Stimulated activated CD4-positive, alpha-beta T cell treated with anti-CD3 and anti-CD28 coated beads, Interleukin-4, amount 100 ng/mL, for 24 hours (primary cell): ENCODE measurements at regions not wholly inside any gene's neighbourhood (a gene's known extent, or its start where the extent isn't known, plus 50 kb on each side); places are given as distances from the start of the nearest gene placed in this dataset.

Experiments used
- DNase-seq: peaks from one replicate; pipeline ENCODE4 v3.0.0-alpha.2; 2020

DNA sequence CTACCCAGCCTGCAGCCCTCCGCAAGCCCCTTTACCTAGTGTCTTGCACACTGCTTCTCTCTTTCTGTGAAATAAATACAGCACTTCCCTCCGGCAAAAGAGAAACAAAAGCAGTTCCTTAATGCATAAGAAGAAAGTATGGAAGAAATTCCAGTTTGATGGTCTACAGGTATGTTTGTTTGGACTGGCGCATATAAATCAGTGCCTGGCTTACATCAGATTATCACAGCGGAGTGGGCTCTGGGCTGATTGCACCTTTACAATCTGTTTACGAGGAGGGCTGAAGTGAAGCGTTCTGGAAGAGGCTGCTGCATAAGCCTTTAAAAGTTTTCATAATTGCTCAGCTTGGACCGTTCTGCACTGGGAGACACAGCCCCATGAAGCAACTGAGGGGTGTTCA, 153.5 kb upstream of the FOXF1 start:
- DNase-seq: no peak

DNA sequence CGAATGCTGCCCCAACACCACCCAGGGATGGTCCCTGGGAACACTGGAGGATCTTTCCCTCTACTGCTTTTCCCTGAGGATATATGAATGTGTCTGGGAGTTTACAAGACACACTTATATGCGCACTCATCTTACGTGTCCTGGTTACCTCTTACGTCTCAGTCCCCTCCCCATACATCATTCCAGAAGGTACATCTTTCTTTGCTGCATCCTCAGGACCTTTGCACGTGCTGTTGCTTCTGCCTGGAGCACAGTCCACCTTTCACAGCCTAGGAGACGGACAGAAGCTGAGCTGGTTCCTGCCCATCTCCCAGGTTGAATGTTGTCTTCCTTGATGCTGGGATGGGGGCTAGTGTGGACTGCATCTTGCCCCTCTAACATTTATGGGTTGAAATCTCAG, 153.0 kb upstream of the FOXF1 start:
- no peak for DNase-seq

DNA sequence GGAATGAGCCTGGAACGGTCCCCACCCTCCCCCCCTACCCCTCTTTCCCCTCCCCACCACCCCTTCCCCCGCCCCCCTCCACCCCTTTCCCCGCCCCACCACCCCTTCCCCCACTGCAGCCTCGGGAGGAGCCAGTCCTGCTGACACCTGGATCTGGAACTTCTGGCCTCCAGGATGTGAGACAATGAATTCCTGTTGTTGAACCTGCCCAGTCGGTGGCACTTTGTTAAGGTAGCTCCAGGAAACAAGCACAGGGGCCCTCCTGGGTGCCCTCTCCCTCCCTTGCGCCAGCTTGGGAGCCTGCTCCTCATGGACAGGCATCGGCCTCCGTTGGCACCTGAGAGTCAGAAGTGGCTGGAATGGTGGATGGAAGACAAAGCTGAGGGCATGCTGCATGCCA, 152.4 kb upstream of the FOXF1 start:
- no peak for DNase-seq

DNA sequence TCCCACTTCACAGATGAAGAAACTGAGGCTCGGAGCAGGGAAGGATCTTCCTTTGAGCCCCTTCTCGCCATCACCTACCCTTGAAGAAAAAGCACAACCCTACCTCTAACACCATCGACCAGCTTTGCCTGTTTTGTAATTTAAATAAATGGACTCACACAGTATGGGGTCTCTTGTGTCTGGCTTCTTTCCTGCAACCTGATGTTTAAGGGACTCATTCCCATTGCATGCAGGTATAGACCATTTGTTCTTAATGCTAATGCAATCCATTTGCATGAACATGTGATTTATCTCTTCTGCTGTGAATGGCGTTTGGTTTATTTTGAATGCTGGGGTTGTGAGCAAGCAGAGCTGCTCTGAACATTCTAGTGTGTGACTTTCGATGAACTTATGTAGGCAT, 150.8 kb upstream of the FOXF1 start:
- no peak for DNase-seq

DNA sequence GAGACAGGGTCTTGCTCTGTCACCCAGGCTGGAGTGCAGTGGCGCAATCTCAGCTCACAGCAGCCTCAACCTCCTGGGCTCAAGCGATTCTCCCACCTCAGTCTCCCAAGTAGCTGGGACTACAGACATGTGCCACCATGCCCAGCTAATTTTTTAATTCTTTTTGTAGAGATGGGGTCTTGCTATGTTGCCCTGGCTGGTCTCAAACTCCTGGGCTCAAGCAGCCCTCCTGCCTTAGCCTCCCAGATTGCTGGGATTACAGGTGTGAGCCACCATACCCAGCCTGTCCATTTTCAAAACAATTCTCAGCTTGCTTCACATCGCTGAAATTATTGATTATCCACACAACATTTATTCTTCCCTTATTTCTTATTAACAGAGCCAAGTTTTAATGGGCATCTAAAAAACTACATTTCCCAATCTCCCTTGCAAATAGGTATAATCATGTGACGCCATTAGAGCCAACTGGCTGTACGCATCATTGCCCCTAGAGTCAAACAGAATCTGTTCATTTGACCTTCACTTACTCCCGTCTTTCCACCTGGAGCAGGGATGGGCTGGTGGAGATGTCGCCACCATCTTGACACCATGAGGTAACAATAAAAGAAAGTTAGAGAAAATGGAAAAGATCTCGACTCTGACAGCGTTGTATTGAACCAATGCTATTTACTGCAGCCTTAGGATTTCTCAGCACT, 148.0 kb upstream of the FOXF1 start:
- DNase-seq: no peak

DNA sequence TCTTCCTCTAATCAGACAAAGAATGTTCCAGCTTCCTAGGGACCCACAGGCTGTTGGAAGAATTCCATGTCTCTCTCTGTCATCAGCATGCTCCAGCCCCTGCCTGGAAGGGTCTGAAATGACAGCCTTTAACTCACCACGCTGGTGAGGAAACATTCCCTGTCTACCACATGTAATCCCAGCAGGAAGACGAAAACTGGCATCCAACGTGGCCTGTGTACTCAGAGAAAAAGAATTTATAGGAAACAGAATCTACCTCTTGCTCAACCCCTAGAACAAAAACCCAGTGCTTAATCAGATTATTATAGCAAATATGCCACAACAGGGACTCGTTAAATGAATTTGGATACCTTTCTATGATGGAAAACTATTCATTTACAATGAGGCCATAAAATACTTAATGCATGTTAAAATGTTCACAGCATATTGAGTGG, 147.3 kb upstream of the FOXF1 start:
- DNase-seq: no peak

DNA sequence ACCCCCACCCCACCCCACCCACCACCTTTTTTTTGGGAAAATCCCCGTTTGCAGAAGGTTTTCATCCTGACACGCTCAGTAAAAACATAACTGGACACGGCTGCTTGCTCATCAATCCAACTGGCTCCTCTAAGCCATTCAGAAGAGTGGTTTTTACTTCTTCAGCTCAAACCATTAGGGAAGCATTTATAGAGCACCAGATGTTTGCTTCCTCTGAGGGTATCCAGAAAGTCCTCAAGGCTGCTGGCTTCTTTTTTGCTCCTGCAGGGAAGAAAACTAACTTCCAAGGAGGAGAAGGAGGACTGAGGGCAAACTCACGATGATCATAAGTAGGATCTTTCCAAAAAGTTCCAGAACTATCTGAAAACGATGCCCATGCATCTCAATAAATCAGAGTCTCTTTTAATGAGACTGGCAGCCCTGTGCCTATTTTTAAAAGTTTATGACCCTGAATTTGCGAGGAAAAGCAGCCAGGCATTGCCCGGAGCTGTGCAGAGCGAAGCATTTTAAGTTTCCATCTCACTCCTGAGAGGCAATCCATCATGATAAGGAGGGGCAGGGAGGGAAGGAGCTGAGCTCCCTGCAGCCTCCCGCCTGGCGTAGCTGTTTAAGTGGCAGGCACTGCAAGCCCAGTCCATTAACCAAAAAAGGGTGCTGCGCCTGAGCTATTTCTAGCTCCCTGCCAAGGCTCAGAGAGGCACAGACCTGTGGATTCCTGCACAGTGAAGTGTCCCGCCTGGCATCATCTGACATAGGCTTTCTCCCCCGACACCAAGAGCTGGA, 146.3 kb upstream of the FOXF1 start:
- DNase-seq: no peak

DNA sequence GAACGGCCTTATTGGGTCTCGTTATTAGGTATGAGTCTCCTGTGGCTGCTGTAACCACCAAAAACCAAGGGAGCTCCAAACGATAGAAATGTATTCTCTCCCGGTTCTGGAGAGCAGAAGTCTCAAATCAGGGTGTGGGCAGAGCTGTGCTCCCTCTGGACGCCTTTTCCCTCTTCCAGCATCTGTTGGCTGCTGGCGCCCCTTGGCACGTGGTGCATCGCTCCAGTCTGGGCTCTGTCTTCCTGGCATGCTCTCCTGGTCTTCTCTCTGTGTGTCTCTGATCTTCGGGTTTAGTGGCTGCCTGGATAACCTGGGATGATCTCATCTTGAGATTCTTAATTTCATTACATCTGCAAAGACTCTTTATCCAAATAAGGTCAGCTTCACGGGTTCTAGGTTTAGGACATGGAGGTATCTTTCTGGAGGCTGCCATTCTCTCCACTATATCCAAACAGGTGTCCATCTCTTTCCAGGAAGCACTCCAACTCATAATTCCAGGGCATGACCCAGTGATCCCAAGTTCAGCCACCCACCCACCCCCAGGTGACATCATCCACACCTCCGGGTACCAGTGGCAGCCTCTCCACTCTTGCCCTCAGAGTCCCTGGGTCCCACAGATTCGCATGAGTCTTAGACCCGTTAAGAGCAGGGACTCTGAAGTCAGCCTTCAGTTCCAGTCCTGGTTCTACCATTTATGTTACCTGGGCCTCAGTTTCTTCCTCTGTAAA, 145.5 kb upstream of the FOXF1 start:
- DNase-seq: no peak

DNA sequence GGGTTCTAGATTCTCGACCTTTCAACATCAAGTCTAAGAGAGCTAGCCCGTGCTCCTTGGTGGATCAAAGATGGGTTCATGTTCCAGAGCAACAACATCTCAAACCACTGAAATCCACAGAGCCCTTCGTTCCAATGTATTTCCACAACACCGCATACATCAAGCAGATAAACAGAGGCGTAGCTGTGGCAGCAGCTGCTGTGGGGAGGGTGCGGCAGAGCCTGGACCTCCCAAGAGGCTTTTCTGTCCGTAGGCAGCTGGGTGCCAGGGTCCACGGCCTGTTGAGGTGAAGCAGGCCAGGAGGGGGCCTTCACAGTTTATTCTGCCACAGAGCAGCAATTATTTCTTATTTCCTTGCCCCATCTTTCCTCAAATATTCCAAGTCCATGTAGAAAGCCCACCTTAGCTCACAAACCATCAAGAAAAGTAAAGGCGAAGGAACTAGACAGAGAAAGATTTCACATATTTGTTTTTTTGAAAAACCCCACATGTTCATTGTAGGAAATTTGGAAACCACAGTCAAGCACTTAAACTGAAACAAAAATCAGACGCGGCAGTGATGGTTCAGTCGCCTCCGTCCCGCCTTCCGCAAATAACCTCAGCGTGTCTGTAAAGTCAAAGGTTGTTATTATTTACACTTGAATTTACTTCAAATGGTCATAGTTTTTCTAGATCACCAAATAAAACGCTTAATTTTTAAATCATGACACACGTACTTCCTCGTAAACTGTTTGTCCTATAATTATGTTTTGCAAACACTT, 144.6 kb upstream of the FOXF1 start:
- DNase-seq: no peak

DNA sequence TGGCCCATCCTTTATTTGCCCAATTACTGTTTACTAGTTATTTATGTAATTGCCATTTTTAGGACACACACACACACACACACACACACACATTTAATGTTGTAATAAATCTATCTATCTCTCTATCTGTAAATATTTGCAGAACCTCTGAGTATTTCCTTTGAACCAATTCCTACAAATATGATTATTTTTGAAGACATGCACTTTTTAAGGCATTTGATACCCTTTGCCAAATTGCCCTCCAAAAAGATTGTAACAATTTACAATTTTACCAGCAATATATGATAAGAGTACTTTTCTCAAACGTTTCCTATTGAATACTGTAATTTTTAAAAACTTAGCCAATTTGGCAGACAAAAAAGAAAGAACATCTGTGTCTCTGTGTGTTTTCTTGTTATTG, 143.8 kb upstream of the FOXF1 start:
- DNase-seq: no peak

DNA sequence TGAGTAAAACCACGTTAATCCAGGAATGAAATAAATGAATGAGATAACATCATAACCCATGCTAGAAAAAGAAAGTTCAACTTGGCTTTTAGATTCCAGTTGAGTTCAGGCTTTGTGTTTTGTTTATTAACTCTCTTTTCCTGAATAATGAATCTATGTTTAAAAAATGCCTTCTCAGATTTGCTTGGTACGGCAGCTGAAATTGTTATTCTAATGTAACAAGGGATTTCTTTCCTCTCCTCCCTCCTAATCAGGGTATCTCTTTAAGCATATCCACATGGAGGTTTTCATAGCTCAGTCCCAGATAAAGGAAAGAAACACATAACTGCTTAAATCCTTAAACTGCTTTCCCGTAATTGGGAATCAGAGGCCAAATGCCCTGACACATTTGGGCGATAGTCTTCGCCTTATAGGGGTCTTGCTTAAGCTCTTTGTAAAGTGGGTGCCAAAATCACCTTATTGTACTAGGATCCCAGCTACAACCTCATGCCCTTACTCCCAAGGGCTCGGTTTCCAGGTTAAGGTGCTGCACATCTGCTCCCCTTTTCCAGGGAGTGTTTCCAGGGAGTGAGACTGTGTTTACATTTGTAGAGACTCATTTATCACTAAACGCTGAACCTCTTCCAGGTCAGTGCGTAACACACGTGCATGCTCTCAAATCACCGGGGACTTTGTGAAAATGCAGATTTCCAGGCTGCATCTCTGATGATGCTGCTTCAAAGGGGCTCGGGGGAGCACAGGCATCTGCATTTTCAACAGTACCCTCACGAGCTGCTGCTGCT, 142.8 kb upstream of the FOXF1 start:
- DNase-seq: no peak

DNA sequence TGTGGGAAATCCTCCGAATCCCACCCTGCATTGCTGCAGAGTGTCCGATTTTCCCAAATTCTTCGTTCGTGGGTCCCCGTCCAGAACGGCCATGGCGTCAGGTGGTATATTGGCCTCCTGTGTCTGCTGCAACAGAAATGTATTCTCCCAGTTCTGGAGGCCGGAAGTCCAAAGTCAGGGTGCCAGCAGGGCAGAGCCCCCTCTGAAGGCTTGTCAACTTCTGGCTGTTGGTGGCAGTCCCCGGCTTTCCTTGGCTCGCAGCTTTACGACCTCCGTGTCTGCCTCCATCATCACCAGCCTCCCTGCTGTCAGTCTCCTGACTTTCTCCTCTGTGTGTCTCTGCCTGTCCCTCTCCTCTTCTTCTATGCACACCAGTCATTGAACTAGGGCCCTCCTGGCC, 142.1 kb upstream of the FOXF1 start:
- no peak for DNase-seq

DNA sequence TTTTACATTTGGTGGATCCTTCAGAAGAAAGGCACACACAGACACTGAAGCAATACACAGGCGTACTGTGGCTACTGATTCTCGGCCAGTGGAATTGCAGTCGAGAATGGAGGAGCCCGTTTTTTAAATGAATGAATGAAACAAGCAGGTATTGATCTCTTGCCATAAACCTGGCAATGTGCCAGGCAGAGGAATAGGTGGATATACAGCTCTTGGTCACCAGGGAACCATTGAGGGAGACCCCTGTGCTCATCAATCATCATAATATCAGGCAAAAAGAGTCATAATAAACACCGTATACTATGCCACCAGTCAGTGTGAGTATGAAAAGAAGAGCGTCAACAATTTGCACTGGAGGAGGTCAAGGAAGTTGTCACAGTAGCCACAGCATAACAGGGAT, 140.3 kb upstream of the FOXF1 start:
- no peak for DNase-seq

DNA sequence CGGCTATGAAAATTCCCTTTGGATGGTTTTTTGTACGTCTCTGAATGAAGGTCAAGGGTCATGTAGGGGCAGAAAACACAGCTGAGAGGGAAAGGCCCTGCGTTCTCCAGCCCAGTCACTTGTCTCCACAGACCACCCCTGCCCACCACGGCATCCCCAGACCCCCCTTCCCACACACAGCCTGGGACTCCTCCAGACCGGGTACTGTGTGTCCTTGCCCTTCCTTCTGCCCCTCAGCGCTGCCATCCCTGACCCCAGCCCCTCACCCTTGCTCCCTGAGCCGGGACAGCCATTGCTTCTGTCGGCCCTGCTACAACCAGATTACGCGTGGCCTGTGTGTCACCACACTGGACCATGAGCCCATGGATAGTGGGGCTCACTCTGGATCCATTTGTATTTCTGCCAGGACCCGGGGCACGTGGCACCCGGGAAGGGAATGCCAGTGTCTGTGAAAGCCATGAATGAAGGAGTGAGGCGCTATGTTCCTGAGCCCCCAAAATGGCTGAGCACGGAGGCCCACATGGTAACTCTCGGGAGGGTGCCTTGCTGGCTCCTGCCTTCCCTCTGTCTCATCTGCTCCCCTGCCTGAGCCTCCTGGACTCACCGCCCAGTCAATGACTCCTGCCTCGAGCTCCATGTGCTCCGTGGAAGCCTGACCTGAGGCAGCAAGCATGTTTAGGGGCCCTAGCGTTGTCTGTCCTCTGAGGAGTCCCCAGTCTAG, 139.1 kb upstream of the FOXF1 start:
- DNase-seq: no peak

DNA sequence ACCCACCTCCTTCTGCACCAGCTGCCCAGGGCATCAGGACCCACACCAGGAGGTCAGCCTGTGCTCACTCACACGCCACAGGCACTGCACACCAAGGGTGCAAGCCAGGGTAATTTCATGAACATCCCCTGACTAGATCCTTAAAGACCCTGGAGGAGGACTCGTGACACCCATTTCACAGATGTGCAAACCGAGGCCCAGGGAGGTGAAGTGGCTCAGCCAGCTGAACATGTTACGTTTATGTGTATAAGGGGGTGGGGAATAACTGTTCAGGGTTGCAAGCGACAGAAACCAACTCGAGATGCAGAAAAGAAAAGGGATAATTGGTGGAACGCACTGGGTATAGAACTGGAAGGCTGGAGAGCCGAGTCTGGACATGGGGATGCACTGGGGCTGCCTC, 138.1 kb upstream of the FOXF1 start:
- no peak for DNase-seq

DNA sequence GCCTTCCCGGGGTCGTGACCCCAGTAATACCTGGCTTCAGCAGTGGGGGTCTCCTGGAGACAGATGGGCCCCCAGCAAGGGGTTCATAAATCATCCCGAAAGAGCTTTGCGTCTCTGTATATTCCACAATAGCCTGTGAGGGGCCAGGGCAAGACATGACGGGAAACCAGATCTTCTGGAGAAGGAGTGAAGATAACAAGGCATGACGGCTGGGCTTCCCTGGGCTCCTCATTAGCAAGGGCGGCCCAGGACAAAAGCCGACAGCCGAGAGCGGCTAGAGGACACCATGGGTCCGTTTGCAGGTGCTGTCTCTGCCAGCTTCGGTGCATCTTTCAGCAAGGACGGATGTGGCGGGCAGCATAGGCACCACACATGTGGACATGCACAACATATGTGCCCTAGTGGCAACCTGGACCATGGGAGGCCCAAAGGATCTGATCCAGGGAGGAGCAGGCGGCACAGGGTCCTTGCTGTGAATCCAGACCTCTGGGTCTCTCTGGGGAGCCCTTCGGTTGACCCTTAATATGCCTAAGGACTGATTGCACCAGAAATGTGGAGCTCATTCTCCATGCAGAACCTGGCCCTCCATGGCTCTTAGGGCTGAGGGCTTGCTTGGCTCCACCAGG, 136.9 kb upstream of the FOXF1 start:
- DNase-seq: no peak

DNA sequence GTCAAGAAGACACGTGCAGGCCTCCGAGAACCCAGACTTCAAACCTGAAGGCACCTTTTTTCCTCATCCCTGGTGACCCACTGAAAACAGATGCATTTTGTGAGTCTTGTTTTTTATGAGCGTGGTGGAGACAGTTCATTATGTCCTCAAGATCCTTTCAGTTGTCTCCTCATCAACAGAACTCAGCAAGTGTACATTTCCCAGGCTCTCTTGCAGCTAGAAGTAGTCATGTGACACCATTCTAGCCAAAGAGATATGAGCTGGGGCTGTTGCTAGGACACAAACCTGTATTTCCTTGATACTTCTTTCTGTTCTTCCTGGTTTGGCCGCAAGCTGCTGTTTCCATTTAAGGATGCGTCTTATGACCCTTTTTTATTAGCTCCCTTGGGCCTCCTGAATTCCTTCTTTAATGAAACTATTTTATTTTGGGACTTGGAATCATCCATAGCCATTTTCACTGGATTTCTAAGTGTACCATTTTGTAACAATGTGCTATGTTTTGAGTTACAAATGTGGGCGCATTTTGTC, 135.7 kb upstream of the FOXF1 start:
- no peak for DNase-seq

DNA sequence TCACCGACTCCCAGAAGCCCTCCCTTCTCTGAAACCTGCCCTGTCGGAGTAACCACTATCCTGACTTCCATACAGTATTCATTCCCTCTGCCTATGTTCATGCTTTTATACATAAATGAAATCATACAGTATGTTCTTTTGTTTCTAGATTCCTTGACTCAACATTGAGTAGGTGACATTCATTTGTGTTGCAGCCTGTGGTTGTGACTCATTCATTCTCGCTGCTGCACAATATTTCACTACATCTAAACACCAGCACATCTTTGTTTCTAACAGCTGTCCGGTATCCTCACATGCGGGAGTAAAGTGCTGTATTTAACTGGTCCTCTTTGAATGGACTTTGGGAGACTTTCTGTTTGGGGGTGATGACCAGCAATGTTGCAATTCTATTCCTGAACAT, 135.0 kb upstream of the FOXF1 start:
- DNase-seq: no peak

DNA sequence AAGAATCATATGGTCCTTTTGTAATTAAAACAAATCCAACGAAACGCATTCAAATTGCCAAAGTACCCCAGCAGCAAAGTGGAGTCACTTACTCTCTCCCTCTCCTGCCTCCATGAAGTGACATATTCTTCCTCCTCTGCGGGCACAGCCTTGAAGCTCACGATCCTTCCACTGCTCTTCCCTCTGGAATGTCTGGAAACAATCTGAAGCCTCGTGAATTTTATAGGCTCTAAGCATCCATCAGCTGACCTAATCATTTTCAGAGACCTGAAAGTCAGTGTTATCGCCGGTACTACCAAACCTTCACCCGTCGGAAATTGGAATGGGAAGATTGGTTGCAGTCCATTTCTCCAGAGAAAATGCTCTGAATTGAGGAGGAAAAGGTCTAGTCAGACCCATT, 134.5 kb upstream of the FOXF1 start:
- DNase-seq: no peak

DNA sequence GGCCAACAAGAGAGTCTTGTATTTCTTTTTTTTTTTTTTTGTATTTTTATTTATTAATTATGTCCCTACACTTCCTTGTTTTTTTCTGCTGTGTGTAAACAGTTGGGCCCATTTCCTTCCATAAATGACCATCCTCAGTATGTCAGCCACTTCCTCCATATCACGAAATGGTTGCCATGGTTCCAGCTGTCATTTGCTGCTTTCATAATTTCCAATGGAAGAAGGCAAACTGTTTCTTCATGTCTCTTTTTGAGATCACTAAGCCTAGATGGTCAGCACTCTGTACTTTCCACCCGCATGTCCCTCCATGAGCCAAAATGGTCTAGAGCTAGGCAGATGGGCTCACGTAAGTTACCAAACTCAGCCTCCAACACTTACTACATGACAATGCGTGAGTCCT, 133.5 kb upstream of the FOXF1 start:
- no peak for DNase-seq
